ENCODE measurements at regions not wholly inside any gene's neighbourhood (a gene's known extent, or its start where the extent isn't known, plus 50 kb on each side); places are given as distances from the start of the nearest gene placed in this dataset.

GRCh38 chr18:41457765-41458326 is 497.2 kb upstream of the PIK3C3 start:
- H3K4me1 Mint-ChIP-seq (ENCODE audit: low read depth, unreplicated experiment): no peaks in the 10 kb centered on the region
- Histone ChIP-seq H3K27me3 (ENCODE audit: insufficient read depth, low read length) (no peaks in the 10 kb centered on the region), H4K20me1 (ENCODE audit: insufficient read depth, low read length) (no peaks in the 10 kb centered on the region), H3K79me2 (ENCODE audit: insufficient read depth, low read length) (no peaks in the 10 kb centered on the region), H3K4me3 (ENCODE audit: insufficient read depth, low read depth, low read length) (no peak overlapping the region), H3K4me2 (ENCODE audit: low read length) (no peak overlapping the region), H2AFZ (ENCODE audit: low read depth, low read length) (no peak overlapping the region), H3K27ac (ENCODE audit: low read depth, low read length) (no peak overlapping the region), H3K4me1 (ENCODE audit: insufficient read depth, low read length) (no peaks in the 10 kb centered on the region), H3K36me3 (ENCODE audit: insufficient read depth, low read length) (no peaks in the 10 kb centered on the region), H3K9me3 (ENCODE audit: insufficient read depth, low read depth, low read length) (no peaks in the 10 kb centered on the region), H3K9ac (ENCODE audit: low read length) (no peak overlapping the region)
- no peaks in the 10 kb centered on the region for H3K9me3 Mint-ChIP-seq (ENCODE audit: unreplicated experiment)
- TF ChIP-seq CTCF (IDR thresholded peaks at IDR 0.05; ENCODE audit: insufficient read depth, low read depth, low read length) (no peak), EZH2 (IDR thresholded peaks at IDR 0.05; ENCODE audit: insufficient read depth, low read length) (no peak)
- no peaks in the 10 kb centered on the region for H3K27me3 Mint-ChIP-seq (ENCODE audit: low read depth, unreplicated experiment)
- no peak overlapping the region for H3K27ac Mint-ChIP-seq (ENCODE audit: unreplicated experiment)
- no peak for FAIRE-seq
- no peak for DNase-seq (ENCODE audit: low read depth)
- no peaks in the 10 kb centered on the region for H3K36me3 Mint-ChIP-seq (ENCODE audit: low read depth, unreplicated experiment)
- H3K4me3 Mint-ChIP-seq (ENCODE audit: unreplicated experiment): no peak overlapping the region

GRCh38 chr18:41456831-41457230 is 498.2 kb upstream of the PIK3C3 start:
- Histone ChIP-seq H3K27ac (ENCODE audit: low read depth, low read length) (no peak overlapping the region), H3K9me3 (ENCODE audit: insufficient read depth, low read depth, low read length) (no peaks in the 10 kb centered on the region), H4K20me1 (ENCODE audit: insufficient read depth, low read length) (no peaks in the 10 kb centered on the region), H3K79me2 (ENCODE audit: insufficient read depth, low read length) (no peaks in the 10 kb centered on the region), H2AFZ (ENCODE audit: low read depth, low read length) (no peak overlapping the region), H3K36me3 (ENCODE audit: insufficient read depth, low read length) (no peaks in the 10 kb centered on the region), H3K27me3 (ENCODE audit: insufficient read depth, low read length) (no peaks in the 10 kb centered on the region), H3K4me2 (ENCODE audit: low read length) (no peak overlapping the region), H3K9ac (ENCODE audit: low read length) (no peak overlapping the region), H3K4me3 (ENCODE audit: insufficient read depth, low read depth, low read length) (no peak overlapping the region), H3K4me1 (ENCODE audit: insufficient read depth, low read length) (no peaks in the 10 kb centered on the region)
- no peaks in the 10 kb centered on the region for H3K4me1 Mint-ChIP-seq (ENCODE audit: low read depth, unreplicated experiment)
- FAIRE-seq: no peak
- DNase-seq (ENCODE audit: low read depth): no peak
- no peak for TF ChIP-seq CTCF (IDR thresholded peaks at IDR 0.05; ENCODE audit: insufficient read depth, low read depth, low read length)
- no peak for TF ChIP-seq EZH2 (IDR thresholded peaks at IDR 0.05; ENCODE audit: insufficient read depth, low read length)
- H3K27ac Mint-ChIP-seq (ENCODE audit: unreplicated experiment): no peak overlapping the region
- no peak overlapping the region for H3K4me3 Mint-ChIP-seq (ENCODE audit: unreplicated experiment)
- H3K9me3 Mint-ChIP-seq (ENCODE audit: unreplicated experiment): no peaks in the 10 kb centered on the region
- H3K36me3 Mint-ChIP-seq (ENCODE audit: low read depth, unreplicated experiment): no peaks in the 10 kb centered on the region
- no peaks in the 10 kb centered on the region for H3K27me3 Mint-ChIP-seq (ENCODE audit: low read depth, unreplicated experiment)

GRCh38 chr18:41449612-41450011 is 505.4 kb upstream of the PIK3C3 start:
- Mint-ChIP-seq H3K9me3 (ENCODE audit: unreplicated experiment) (no peaks in the 10 kb centered on the region), H3K27me3 (ENCODE audit: low read depth, unreplicated experiment) (no peaks in the 10 kb centered on the region), H3K4me3 (ENCODE audit: unreplicated experiment) (no peak overlapping the region), H3K27ac (ENCODE audit: unreplicated experiment) (no peak overlapping the region), H3K4me1 (ENCODE audit: low read depth, unreplicated experiment) (peaks cover 8% of the 10 kb centered on the region), H3K36me3 (ENCODE audit: low read depth, unreplicated experiment) (no peaks in the 10 kb centered on the region)
- Histone ChIP-seq H3K4me1 (ENCODE audit: insufficient read depth, low read length) (no peaks in the 10 kb centered on the region), H3K4me3 (ENCODE audit: insufficient read depth, low read depth, low read length) (no peak overlapping the region), H3K27ac (ENCODE audit: low read depth, low read length) (no peak overlapping the region), H3K79me2 (ENCODE audit: insufficient read depth, low read length) (no peaks in the 10 kb centered on the region), H3K27me3 (ENCODE audit: insufficient read depth, low read length) (no peaks in the 10 kb centered on the region), H4K20me1 (ENCODE audit: insufficient read depth, low read length) (no peaks in the 10 kb centered on the region), H3K36me3 (ENCODE audit: insufficient read depth, low read length) (no peaks in the 10 kb centered on the region), H3K4me2 (ENCODE audit: low read length) (no peak overlapping the region), H3K9me3 (ENCODE audit: insufficient read depth, low read depth, low read length) (no peaks in the 10 kb centered on the region), H3K9ac (ENCODE audit: low read length) (no peak overlapping the region), H2AFZ (ENCODE audit: low read depth, low read length) (no peak overlapping the region)
- no peak for FAIRE-seq
- no peak for DNase-seq (ENCODE audit: low read depth)
- no peak for TF ChIP-seq EZH2 (IDR thresholded peaks at IDR 0.05; ENCODE audit: insufficient read depth, low read length)
- TF ChIP-seq CTCF (IDR thresholded peaks at IDR 0.05; ENCODE audit: insufficient read depth, low read depth, low read length): no peak
